GM12865 (cell line): ENCODE measurements at regions not wholly inside any gene's neighbourhood (a gene's known extent, or its start where the extent isn't known, plus 50 kb on each side); places are given as distances from the start of the nearest gene placed in this dataset.

Experiments
- DNase-seq: peaks from one replicate; pipeline ENCODE4 v3.0.0; 2010; ENCODE audit warnings: low read depth
- H3K4me3 ChIP-seq: 2 replicates; pipeline ENCODE4 v1.5.1; 2011; ENCODE audit warnings: mild to moderate bottlenecking, low read depth, low read length, control low read depth
- TF ChIP-seq, protein P1 (sequence below): IDR thresholded peaks from 2 replicates; pipeline ENCODE4 v1.5.1; 2011; ENCODE audit warnings: low read length, control low read depth, low read depth, inconsistent platforms; ENCODE audit not compliant: insufficient read depth; ENCODE audit errors: missing control alignments

DNA sequence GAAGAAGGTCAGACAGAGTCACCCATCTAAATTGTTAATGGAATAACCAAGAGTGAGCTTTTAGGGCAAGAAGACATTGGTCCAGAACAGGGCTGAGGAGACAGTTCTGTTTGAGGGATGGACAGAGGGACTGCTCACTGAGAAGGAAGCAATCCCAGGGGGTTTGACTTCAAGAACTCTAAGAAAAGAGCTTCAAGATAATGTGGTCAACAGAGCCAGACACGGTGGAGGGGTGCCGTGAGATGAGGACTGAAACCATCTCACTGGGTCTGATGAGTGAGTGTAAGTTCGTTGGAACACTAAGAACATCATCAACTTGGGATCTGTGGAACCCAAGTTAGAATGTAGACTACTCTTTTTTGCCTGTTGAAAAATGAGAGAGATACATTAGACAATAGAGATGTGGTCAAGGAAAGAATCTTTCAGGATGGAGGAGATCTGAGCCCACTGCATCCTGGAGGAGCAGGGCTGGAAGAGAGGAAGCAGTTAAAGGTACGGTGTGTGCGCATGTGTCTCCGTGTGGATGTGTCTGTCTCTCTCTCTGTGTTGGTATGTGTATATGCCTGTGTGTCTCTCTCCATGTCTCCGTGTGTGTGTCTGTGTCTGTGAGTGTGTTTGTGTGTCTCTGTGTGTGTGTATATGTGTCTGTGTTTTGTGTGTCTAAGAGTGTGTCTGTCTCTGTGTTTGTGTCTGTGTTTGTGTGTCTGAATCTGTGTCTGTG lies 172.1 kb downstream of the MYCN start:
- DNase-seq: no peak
- no peak overlapping the region for H3K4me3 ChIP-seq
- TF ChIP-seq, protein P1, sequence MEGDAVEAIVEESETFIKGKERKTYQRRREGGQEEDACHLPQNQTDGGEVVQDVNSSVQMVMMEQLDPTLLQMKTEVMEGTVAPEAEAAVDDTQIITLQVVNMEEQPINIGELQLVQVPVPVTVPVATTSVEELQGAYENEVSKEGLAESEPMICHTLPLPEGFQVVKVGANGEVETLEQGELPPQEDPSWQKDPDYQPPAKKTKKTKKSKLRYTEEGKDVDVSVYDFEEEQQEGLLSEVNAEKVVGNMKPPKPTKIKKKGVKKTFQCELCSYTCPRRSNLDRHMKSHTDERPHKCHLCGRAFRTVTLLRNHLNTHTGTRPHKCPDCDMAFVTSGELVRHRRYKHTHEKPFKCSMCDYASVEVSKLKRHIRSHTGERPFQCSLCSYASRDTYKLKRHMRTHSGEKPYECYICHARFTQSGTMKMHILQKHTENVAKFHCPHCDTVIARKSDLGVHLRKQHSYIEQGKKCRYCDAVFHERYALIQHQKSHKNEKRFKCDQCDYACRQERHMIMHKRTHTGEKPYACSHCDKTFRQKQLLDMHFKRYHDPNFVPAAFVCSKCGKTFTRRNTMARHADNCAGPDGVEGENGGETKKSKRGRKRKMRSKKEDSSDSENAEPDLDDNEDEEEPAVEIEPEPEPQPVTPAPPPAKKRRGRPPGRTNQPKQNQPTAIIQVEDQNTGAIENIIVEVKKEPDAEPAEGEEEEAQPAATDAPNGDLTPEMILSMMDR: no peak

DNA sequence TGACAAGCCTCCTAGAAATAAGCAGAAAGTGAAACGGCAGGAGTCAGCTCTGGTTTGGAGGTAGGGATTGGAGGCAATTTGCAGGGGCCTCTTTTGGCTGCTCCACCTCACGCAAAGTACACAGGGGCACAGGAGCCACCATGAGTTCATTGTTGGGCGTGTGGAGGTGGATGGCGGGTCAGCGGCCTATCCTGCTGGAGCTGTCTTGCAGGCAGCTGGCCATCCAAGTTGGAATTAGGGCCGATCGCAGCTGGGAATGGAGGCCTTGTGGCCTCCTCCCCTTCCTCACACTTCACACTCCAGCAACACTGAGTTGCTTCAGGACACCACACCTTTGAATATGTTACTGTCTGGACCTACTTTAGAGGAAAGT lies 171.5 kb downstream of the MYCN start:
- no peak overlapping the region for H3K4me3 ChIP-seq
- DNase-seq: no peak
- TF ChIP-seq, protein P1: no peak

DNA sequence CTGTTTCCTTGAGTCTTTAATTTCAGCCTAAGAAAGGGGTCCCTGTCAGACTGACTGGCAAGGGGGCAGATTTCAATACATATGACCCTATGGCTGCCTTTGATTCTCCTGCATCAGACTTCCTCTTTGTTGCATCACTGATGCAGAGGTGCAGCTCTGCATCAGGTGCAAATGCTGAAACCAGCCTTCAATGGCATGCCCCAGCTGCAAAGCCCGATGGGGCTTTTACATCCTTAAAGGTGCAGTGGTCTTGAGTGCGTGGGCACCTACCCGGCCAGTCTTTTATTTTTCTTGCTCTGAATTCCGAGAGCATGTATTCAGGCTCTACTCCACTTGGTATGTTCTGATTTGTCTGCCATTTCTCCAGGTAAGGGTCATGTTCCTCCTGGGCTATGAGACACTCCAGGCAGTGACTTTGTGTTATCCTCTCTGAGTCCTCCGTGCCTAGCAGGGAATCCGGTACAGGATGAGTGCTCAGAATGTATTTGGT lies 169.5 kb downstream of the MYCN start:
- TF ChIP-seq, protein P1: no peak
- no peak overlapping the region for H3K4me3 ChIP-seq
- no peak for DNase-seq

DNA sequence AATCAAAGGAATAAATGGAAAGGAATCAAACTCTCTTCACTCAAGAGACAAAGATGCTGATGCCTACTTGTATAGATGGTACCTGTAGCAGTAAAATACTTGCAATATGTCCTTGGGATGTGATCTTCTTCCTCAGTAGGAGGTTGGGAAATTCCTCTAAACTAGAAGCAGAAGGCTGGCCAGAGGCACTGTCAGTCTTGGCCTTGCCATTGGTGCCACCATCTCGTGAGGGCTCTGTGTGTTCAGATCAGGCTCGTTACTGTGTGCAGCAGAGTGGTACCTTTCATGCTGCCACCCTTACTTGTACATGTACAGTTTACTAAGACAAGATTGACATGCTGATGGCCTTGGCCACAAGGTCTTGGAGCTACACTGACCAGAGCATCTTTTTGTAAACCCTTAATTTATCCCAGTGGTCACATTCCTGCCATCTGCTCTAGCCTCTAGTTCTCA lies 169.0 kb downstream of the MYCN start:
- no peak overlapping the region for H3K4me3 ChIP-seq
- TF ChIP-seq, protein P1: no peak
- DNase-seq: no peak

DNA sequence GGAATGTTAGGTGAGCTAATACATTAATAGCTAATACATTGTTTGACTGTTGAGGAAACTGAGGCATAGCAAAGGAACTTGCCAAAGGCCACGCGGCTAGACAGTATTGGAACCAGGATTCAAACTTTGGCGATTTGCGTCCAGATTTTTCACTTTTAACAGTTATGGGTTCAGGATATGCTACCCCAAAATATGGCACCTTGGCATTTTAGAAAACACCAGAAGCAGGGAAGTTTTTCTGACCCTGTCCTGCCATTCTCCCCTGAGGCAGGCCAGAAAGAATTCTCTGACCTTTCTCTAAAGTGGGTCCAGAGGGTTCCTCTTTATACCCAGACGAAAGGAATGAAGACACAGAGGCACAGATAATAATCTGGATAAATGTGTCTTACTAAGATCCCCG lies 166.9 kb downstream of the MYCN start:
- TF ChIP-seq, protein P1: no peak
- no peak for DNase-seq
- H3K4me3 ChIP-seq: no peak overlapping the region

DNA sequence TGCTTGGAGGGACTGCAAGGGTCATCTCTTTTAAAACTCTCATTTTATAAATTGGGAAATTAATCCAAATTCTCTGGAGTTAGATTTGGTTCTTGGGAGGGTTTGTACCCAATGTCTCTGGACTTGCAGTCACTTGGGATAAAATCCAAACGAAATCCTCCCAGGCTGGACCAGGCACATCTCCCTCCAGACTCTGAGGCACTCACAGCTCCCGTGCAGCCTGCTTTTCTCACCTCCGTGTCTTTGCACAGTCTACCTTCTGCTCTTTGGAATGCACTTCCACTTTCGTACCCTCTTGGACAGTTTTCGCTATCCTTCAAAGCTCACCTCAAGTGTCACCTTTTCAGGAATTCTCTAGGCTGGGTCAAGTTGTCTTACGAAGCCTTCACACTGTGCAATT lies 166.3 kb downstream of the MYCN start:
- TF ChIP-seq, protein P1: no peak
- no peak overlapping the region for H3K4me3 ChIP-seq
- no peak for DNase-seq
